HL-60 (cell line): ENCODE measurements at regions not wholly inside any gene's neighbourhood (a gene's known extent, or its start where the extent isn't known, plus 50 kb on each side); places are given as distances from the start of the nearest gene placed in this dataset.
A peak's percentile ranks its signal among the peaks of the same experiment; 100 is the strongest.

Source experiments
- CTCF ChIP-seq: IDR thresholded peaks from one replicate; pipeline ENCODE4 v1.5.1; 2011; ENCODE audit warnings: low read length, control low read depth, inconsistent platforms; ENCODE audit not compliant: insufficient read depth
- GABPA ChIP-seq: IDR thresholded peaks from 2 replicates; pipeline ENCODE4 v1.6.1; 2012; ENCODE audit warnings: low read depth
- POLR2AphosphoS5 ChIP-seq: IDR thresholded peaks from 2 replicates; pipeline ENCODE4 v1.6.1; 2012; ENCODE audit warnings: low read depth
- REST ChIP-seq: IDR thresholded peaks from 2 replicates; pipeline ENCODE4 v1.6.1; 2012; ENCODE audit warnings: low read depth; ENCODE audit not compliant: insufficient replicate concordance
- SPI1 ChIP-seq: IDR thresholded peaks from 2 replicates; pipeline ENCODE4 v1.6.1; 2012; ENCODE audit warnings: low read depth, mild to moderate bottlenecking, borderline replicate concordance

- TF ChIP-seq CTCF, result no peak
- TF ChIP-seq POLR2AphosphoS5, result peak; percentile 63; the same call in 1 of the 2 replicates
- no peak for TF ChIP-seq REST
- 0 out of 2 replicates have a peak, but pooled peaks have one; percentile 1 for TF ChIP-seq SPI1
- TF ChIP-seq GABPA, result no peak
Measured at GRCh38 chr2:194060269-194060668, 1596.8 kb upstream of the SLC39A10 start.
